ENCODE measurements at regions not wholly inside any gene's neighbourhood (a gene's known extent, or its start where the extent isn't known, plus 50 kb on each side); places are given as distances from the start of the nearest gene placed in this dataset.

GRCh38 chr5:33203931-33204330 lies 236.8 kb upstream of the TARS1 start:
- TF ChIP-seq, protein P1, sequence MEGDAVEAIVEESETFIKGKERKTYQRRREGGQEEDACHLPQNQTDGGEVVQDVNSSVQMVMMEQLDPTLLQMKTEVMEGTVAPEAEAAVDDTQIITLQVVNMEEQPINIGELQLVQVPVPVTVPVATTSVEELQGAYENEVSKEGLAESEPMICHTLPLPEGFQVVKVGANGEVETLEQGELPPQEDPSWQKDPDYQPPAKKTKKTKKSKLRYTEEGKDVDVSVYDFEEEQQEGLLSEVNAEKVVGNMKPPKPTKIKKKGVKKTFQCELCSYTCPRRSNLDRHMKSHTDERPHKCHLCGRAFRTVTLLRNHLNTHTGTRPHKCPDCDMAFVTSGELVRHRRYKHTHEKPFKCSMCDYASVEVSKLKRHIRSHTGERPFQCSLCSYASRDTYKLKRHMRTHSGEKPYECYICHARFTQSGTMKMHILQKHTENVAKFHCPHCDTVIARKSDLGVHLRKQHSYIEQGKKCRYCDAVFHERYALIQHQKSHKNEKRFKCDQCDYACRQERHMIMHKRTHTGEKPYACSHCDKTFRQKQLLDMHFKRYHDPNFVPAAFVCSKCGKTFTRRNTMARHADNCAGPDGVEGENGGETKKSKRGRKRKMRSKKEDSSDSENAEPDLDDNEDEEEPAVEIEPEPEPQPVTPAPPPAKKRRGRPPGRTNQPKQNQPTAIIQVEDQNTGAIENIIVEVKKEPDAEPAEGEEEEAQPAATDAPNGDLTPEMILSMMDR (conservative IDR thresholded peaks at IDR 0.05): no peak
- no peak for TF ChIP-seq ZFX (IDR thresholded peaks at IDR 0.05)
